BLaER1 treated with 17β-estradiol and CSF1 and Interleukin-3, amounts not matched to agents 10 nM and 100 nM (cell line): ENCODE measurements at regions not wholly inside any gene's neighbourhood (a gene's known extent, or its start where the extent isn't known, plus 50 kb on each side); places are given as distances from the start of the nearest gene placed in this dataset.
"Not testable (repeated sequence)": the region's sequence is repeated elsewhere in the genome, so short reads cannot be mapped to it uniquely, and the experiment has no call there.

Experiments
- H3K27ac ChIP-seq, 11 experiments: shearing (Covaris generic); formaldehyde crosslinking; 2 replicates each; pipeline ENCODE4 v1.8.1; 2022
- H3K27me3 ChIP-seq, 11 experiments: shearing (Covaris generic); formaldehyde crosslinking; 2 replicates each; pipeline ENCODE4 v1.8.1; 2022
- H3K36me3 ChIP-seq, 11 experiments: shearing (Covaris generic); formaldehyde crosslinking; 2 replicates each; pipeline ENCODE4 v1.8.1; 2022
- H3K4me1 ChIP-seq, 10 experiments: shearing (Covaris generic); formaldehyde crosslinking; 2 replicates each; pipeline ENCODE4 v1.8.1; 2022
- H3K4me2 ChIP-seq, 11 experiments: shearing (Covaris generic); formaldehyde crosslinking; 2 replicates each; pipeline ENCODE4 v1.8.1; 2022
- H3K4me3 ChIP-seq, 10 experiments: shearing (Covaris generic); formaldehyde crosslinking; 2 replicates each; pipeline ENCODE4 v1.8.1; 2022
- H3K9ac ChIP-seq, 11 experiments: shearing (Covaris generic); formaldehyde crosslinking; 2 replicates each; pipeline ENCODE4 v1.8.1; 2022
- H3K9me3 ChIP-seq, 11 experiments: shearing (Covaris generic); formaldehyde crosslinking; replicated peaks in 1 of 11; 2 replicates each; pipeline ENCODE4 v1.8.1; 2022
- H4K20me1 ChIP-seq, 11 experiments: shearing (Covaris generic); formaldehyde crosslinking; 2 replicates each; pipeline ENCODE4 v1.8.1; 2022
- Cebpa-rat ChIP-seq, 11 experiments: shearing (Covaris generic); IDR thresholded peaks; 2 replicates each; pipeline ENCODE4 v1.8.1; 2022

GRCh38 chr10:55168343-55168742 lies 367.3 kb upstream of the PCDH15 start:
- H3K27ac ChIP-seq, result no peak overlapping the region
- H3K9me3 ChIP-seq, result peaks cover 0 to 7% (median 0%) of the 10 kb centered on the region in 11 experiments; a peak in 3 of 22 replicates
- H3K4me1 ChIP-seq, result no peaks in the 10 kb centered on the region
- no peaks in the 10 kb centered on the region for H3K36me3 ChIP-seq
- no peaks in the 10 kb centered on the region for H3K27me3 ChIP-seq
- TF ChIP-seq Cebpa-rat (IDR thresholded peaks at IDR 0.05), result no peak
- no peak overlapping the region for H3K9ac ChIP-seq
- no peak overlapping the region for H3K4me3 ChIP-seq
- H4K20me1 ChIP-seq, result no peaks in the 10 kb centered on the region
- no peak overlapping the region for H3K4me2 ChIP-seq

- no peaks in the 10 kb centered on the region for H3K36me3 ChIP-seq
- H3K4me1 ChIP-seq, result no peaks in the 10 kb centered on the region
- no peak overlapping the region for H3K4me2 ChIP-seq
- H4K20me1 ChIP-seq, result no peaks in the 10 kb centered on the region
- no peaks in the 10 kb centered on the region for H3K27me3 ChIP-seq
- H3K27ac ChIP-seq, result peak overlapping the region in 1 of 11 experiments; percentile 23; a peak in 1 of 22 replicates
- H3K4me3 ChIP-seq, result no peak overlapping the region
- no peak overlapping the region for H3K9ac ChIP-seq
- peaks cover 0 to 8% (median 0%) of the 10 kb centered on the region in 11 experiments; a peak in 3 of 22 replicates for H3K9me3 ChIP-seq
- no peak for TF ChIP-seq Cebpa-rat (IDR thresholded peaks at IDR 0.05)
These were observed 362.5 kb upstream of the PCDH15 start for GRCh38 chr10:55163388-55163979.

GRCh38 chr10:55162321-55162720 lies 361.3 kb upstream of the PCDH15 start:
- H3K27ac ChIP-seq, H3K36me3 ChIP-seq, H4K20me1 ChIP-seq, H3K9me3 ChIP-seq, H3K9ac ChIP-seq, H3K4me2 ChIP-seq, H3K4me1 ChIP-seq, H3K4me3 ChIP-seq, H3K27me3 ChIP-seq: not testable (repeated sequence)

GRCh38 chr10:55160655-55161283 lies 359.7 kb upstream of the PCDH15 start:
- Histone ChIP-seq H3K9ac (no peak overlapping the region), H3K4me3 (no peak overlapping the region), H3K4me1 (no peaks in the 10 kb centered on the region), H3K27me3 (no peaks in the 10 kb centered on the region), H3K36me3 (no peaks in the 10 kb centered on the region), H3K27ac (no peak overlapping the region), H3K4me2 (no peak overlapping the region), H4K20me1 (no peaks in the 10 kb centered on the region), H3K9me3 (peaks cover 0 to 8% (median 0%) of the 10 kb centered on the region in 11 experiments; a peak in 3 of 22 replicates)
- no peak for TF ChIP-seq Cebpa-rat (IDR thresholded peaks at IDR 0.05)

- Histone ChIP-seq H3K4me1 (no peaks in the 10 kb centered on the region), H3K4me3 (no peak overlapping the region), H3K36me3 (no peaks in the 10 kb centered on the region), H3K27me3 (no peaks in the 10 kb centered on the region), H3K4me2 (peak overlapping the region in 1 of 11 experiments; percentile 21; a peak in 1 of 22 replicates), H3K27ac (no peak overlapping the region), H3K9ac (no peak overlapping the region), H3K9me3 (peaks cover 0 to 4% (median 0%) of the 10 kb centered on the region in 11 experiments; a peak in 3 of 22 replicates), H4K20me1 (no peaks in the 10 kb centered on the region)
- TF ChIP-seq Cebpa-rat (IDR thresholded peaks at IDR 0.05), result no peak
These were observed 357.6 kb upstream of the PCDH15 start for GRCh38 chr10:55158633-55159032.

GRCh38 chr10:55146032-55146431 lies 345.0 kb upstream of the PCDH15 start:
- no peak overlapping the region for H3K4me3 ChIP-seq
- H3K27me3 ChIP-seq, result no peaks in the 10 kb centered on the region
- H3K27ac ChIP-seq, result no peak overlapping the region
- peaks cover 0 to 8% (median 0%) of the 10 kb centered on the region in 11 experiments; a peak in 2 of 22 replicates for H3K9me3 ChIP-seq
- no peaks in the 10 kb centered on the region for H4K20me1 ChIP-seq
- no peak overlapping the region for H3K4me2 ChIP-seq
- no peak overlapping the region for H3K9ac ChIP-seq
- TF ChIP-seq Cebpa-rat (IDR thresholded peaks at IDR 0.05), result no peak
- H3K4me1 ChIP-seq, result no peaks in the 10 kb centered on the region
- no peaks in the 10 kb centered on the region for H3K36me3 ChIP-seq

- TF ChIP-seq Cebpa-rat (IDR thresholded peaks at IDR 0.05), result no peak
- Histone ChIP-seq H3K4me2 (no peak overlapping the region), H3K9ac (no peak overlapping the region), H3K36me3 (no peaks in the 10 kb centered on the region), H4K20me1 (no peaks in the 10 kb centered on the region), H3K4me3 (no peak overlapping the region), H3K4me1 (no peaks in the 10 kb centered on the region), H3K27ac (no peak overlapping the region), H3K27me3 (no peaks in the 10 kb centered on the region), H3K9me3 (peaks cover 0 to 8% (median 0%) of the 10 kb centered on the region in 11 experiments; a peak in 2 of 22 replicates)
These were observed 343.0 kb upstream of the PCDH15 start for GRCh38 chr10:55144001-55144400.

GRCh38 chr10:55141892-55142291 lies 340.9 kb upstream of the PCDH15 start:
- Histone ChIP-seq H3K4me2 (no peak overlapping the region), H3K27ac (no peak overlapping the region), H4K20me1 (no peaks in the 10 kb centered on the region), H3K4me3 (no peak overlapping the region), H3K36me3 (no peaks in the 10 kb centered on the region), H3K9me3 (peaks cover 0 to 16% (median 0%) of the 10 kb centered on the region in 11 experiments; a peak in 2 of 22 replicates), H3K9ac (no peak overlapping the region), H3K4me1 (no peaks in the 10 kb centered on the region), H3K27me3 (no peaks in the 10 kb centered on the region)
- no peak for TF ChIP-seq Cebpa-rat (IDR thresholded peaks at IDR 0.05)

- H3K36me3 ChIP-seq, result no peaks in the 10 kb centered on the region
- peaks cover 0 to 8% (median 0%) of the 10 kb centered on the region in 11 experiments; a peak in 2 of 22 replicates for H3K9me3 ChIP-seq
These were observed 336.0 kb upstream of the PCDH15 start for GRCh38 chr10:55137063-55137462.

GRCh38 chr10:55104738-55105137 lies 303.7 kb upstream of the PCDH15 start:
- Histone ChIP-seq H4K20me1 (no peaks in the 10 kb centered on the region), H3K27me3 (no peaks in the 10 kb centered on the region), H3K4me3 (no peak overlapping the region), H3K4me2 (no peak overlapping the region), H3K9ac (no peak overlapping the region), H3K9me3 (no peaks in the 10 kb centered on the region), H3K27ac (no peak overlapping the region), H3K36me3 (no peaks in the 10 kb centered on the region), H3K4me1 (no peaks in the 10 kb centered on the region)
- no peak for TF ChIP-seq Cebpa-rat (IDR thresholded peaks at IDR 0.05)

More at GRCh38 chr10:55137063-55137462, 336.0 kb upstream of the PCDH15 start:
- TF ChIP-seq Cebpa-rat (IDR thresholded peaks at IDR 0.05), result no peak
- no peaks in the 10 kb centered on the region for H4K20me1 ChIP-seq
- no peaks in the 10 kb centered on the region for H3K27me3 ChIP-seq
- H3K9ac ChIP-seq, result no peak overlapping the region
- no peaks in the 10 kb centered on the region for H3K4me1 ChIP-seq
- no peak overlapping the region for H3K4me2 ChIP-seq
- no peak overlapping the region for H3K4me3 ChIP-seq
- H3K27ac ChIP-seq, result no peak overlapping the region
